Suprapubic skin (tissue), 4 donors: ENCODE measurements at regions not wholly inside any gene's neighbourhood (a gene's known extent, or its start where the extent isn't known, plus 50 kb on each side); places are given as distances from the start of the nearest gene placed in this dataset.

Source experiments
- DNase-seq, 2 donors: peaks; one replicate each; pipeline ENCODE4 v3.0.0-alpha.2; 2019; ENCODE audit warnings: low spot score in 2 of 2
- H3K27ac ChIP-seq: fragments of 200-600 bp; sonication (generic); one replicate; pipeline ENCODE4 v1.5.1; 2019
- H3K27me3 ChIP-seq: fragments of 200-600 bp; sonication (generic); one replicate; pipeline ENCODE4 v1.5.1; 2019
- H3K36me3 ChIP-seq: fragments of 200-600 bp; sonication (generic); one replicate; pipeline ENCODE4 v1.5.1; 2019
- H3K4me1 ChIP-seq: fragments of 200-600 bp; sonication (generic); one replicate; pipeline ENCODE4 v1.5.1; 2019
- H3K4me3 ChIP-seq: fragments of 200-600 bp; sonication (generic); one replicate; pipeline ENCODE4 v1.5.1; 2019; ENCODE audit warnings: mild to moderate bottlenecking
- H3K9me3 ChIP-seq: fragments of 200-600 bp; sonication (generic); one replicate; pipeline ENCODE4 v1.5.1; 2019
- CTCF ChIP-seq, 2 donors: fragments of 200-600 bp in 1 of 2; fragments of 450-650 bp in 1 of 2; sonication (generic) in 1 of 2; IDR thresholded peaks; one replicate each; pipeline ENCODE4 v1.5.1; 2016 to 2019; ENCODE audit warnings: antibody characterized with exemption in 2 of 2, mild to moderate bottlenecking in 1 of 2, moderate library complexity in 1 of 2
- EP300 ChIP-seq: sonication (generic); formaldehyde crosslinking; IDR thresholded peaks from one replicate; pipeline ENCODE4 v1.6.1; 2017; ENCODE audit warnings: antibody characterized with exemption
- POLR2A ChIP-seq, 2 donors: fragments of 450-650 bp; IDR thresholded peaks; one replicate each; pipeline ENCODE4 v1.6.1; 2017; ENCODE audit warnings: antibody characterized with exemption in 2 of 2, mild to moderate bottlenecking in 2 of 2, moderate library complexity in 2 of 2
- POLR2AphosphoS5 ChIP-seq, 3 donors: sonication (generic); formaldehyde crosslinking; IDR thresholded peaks; one replicate each; pipeline ENCODE4 v1.6.1; 2017; ENCODE audit warnings: antibody characterized with exemption in 3 of 3
- WGBS: methylation state at CpG from one replicate; pipeline ENCODE4 v1.1.5; 2018; 5-methylcytosine and 5-hydroxymethylcytosine counted together

- Histone ChIP-seq H3K4me1 (no peaks in the 10 kb centered on the region), H3K27ac (no peak overlapping the region), H3K9me3 (no peaks in the 10 kb centered on the region), H3K4me3 (no peak overlapping the region), H3K27me3 (no peaks in the 10 kb centered on the region), H3K36me3 (peaks cover 46% of the 10 kb centered on the region)
- no peak for TF ChIP-seq POLR2AphosphoS5 (IDR thresholded peaks at IDR 0.05)
- TF ChIP-seq EP300, result no peak
- no peak for TF ChIP-seq CTCF (IDR thresholded peaks at IDR 0.05)
- TF ChIP-seq POLR2A (IDR thresholded peaks at IDR 0.05), result no peak
- DNase-seq, result no peak
- WGBS, result 93% methylated on average over 3 of the region's 3 CpGs
Observed at GRCh38 chr4:122234686-122235085, 82.6 kb downstream of the BLTP1 start.

- DNase-seq, result no peak
- no peak overlapping the region for H3K27ac ChIP-seq
- no peak overlapping the region for H3K4me3 ChIP-seq
- no peaks in the 10 kb centered on the region for H3K27me3 ChIP-seq
- peaks cover 55% of the 10 kb centered on the region for H3K36me3 ChIP-seq
- TF ChIP-seq POLR2A (IDR thresholded peaks at IDR 0.05) (no peak), POLR2AphosphoS5 (IDR thresholded peaks at IDR 0.05) (no peak), EP300 (no peak), CTCF (IDR thresholded peaks at IDR 0.05) (no peak)
- no peaks in the 10 kb centered on the region for H3K9me3 ChIP-seq
- no peaks in the 10 kb centered on the region for H3K4me1 ChIP-seq
- 95% methylated on average over 4 of the region's 4 CpGs for WGBS
Observed at GRCh38 chr4:122243785-122244184, 91.7 kb downstream of the BLTP1 start.

GRCh38 chr4:122244764-122245163, 92.6 kb downstream of the BLTP1 start:
- Histone ChIP-seq H3K27ac (no peak overlapping the region), H3K9me3 (no peaks in the 10 kb centered on the region), H3K27me3 (no peaks in the 10 kb centered on the region), H3K4me3 (no peak overlapping the region), H3K4me1 (no peaks in the 10 kb centered on the region), H3K36me3 (peaks cover 52% of the 10 kb centered on the region)
- WGBS, result 92% methylated on average over 3 of the region's 3 CpGs
- TF ChIP-seq EP300 (no peak), POLR2AphosphoS5 (IDR thresholded peaks at IDR 0.05) (no peak), CTCF (IDR thresholded peaks at IDR 0.05) (no peak), POLR2A (IDR thresholded peaks at IDR 0.05) (no peak)
- DNase-seq, result no peak

- Histone ChIP-seq H3K27me3 (no peaks in the 10 kb centered on the region), H3K36me3 (peaks cover 60% of the 10 kb centered on the region), H3K27ac (no peak overlapping the region), H3K9me3 (no peaks in the 10 kb centered on the region), H3K4me3 (no peak overlapping the region), H3K4me1 (no peaks in the 10 kb centered on the region)
- no peak for DNase-seq
- 84% methylated on average over 2 of the region's 2 CpGs for WGBS
- no peak for TF ChIP-seq POLR2AphosphoS5 (IDR thresholded peaks at IDR 0.05)
- no peak for TF ChIP-seq CTCF (IDR thresholded peaks at IDR 0.05)
- TF ChIP-seq EP300, result no peak
- no peak for TF ChIP-seq POLR2A (IDR thresholded peaks at IDR 0.05)
Observed at GRCh38 chr4:122246551-122246950, 94.4 kb downstream of the BLTP1 start.

GRCh38 chr4:122249357-122249756, 97.2 kb downstream of the BLTP1 start:
- H3K4me3 ChIP-seq, result no peak overlapping the region
- WGBS, result 57% methylated on average over 1 of the region's 1 CpG
- no peak for TF ChIP-seq CTCF (IDR thresholded peaks at IDR 0.05)
- TF ChIP-seq POLR2AphosphoS5 (IDR thresholded peaks at IDR 0.05), result no peak
- no peak for TF ChIP-seq EP300
- TF ChIP-seq POLR2A (IDR thresholded peaks at IDR 0.05), result no peak
- no peaks in the 10 kb centered on the region for H3K9me3 ChIP-seq
- no peaks in the 10 kb centered on the region for H3K27me3 ChIP-seq
- no peak for DNase-seq
- no peaks in the 10 kb centered on the region for H3K4me1 ChIP-seq
- no peak overlapping the region for H3K27ac ChIP-seq
- peaks cover 82% of the 10 kb centered on the region for H3K36me3 ChIP-seq
